ENCODE measurements at regions not wholly inside any gene's neighbourhood (a gene's known extent, or its start where the extent isn't known, plus 50 kb on each side); places are given as distances from the start of the nearest gene placed in this dataset.

- no peak for DNase-seq (ENCODE audit: low read depth, low spot score)
- no peak overlapping the region for H3K4me3 ChIP-seq
- TF ChIP-seq EZH2 (IDR thresholded peaks at IDR 0.05) (no peak), POLR2AphosphoS5 (IDR thresholded peaks at IDR 0.05; ENCODE audit: borderline replicate concordance, low read depth, low read length) (no peak), FOXP2 (optimal IDR thresholded peaks at IDR 0.05; ENCODE audit: control extremely low read depth, extremely low read length, insufficient read depth) (no peak)
- no peaks in the 10 kb centered on the region for H3K36me3 ChIP-seq (ENCODE audit: insufficient read depth, low read length)
- no peak overlapping the region for H3K27ac ChIP-seq
- no peak overlapping the region for H3K9ac ChIP-seq (ENCODE audit: insufficient read length)
- no peaks in the 10 kb centered on the region for H3K9me3 ChIP-seq (ENCODE audit: low read depth, low read length)
Observed at GRCh38 chr2:105570326-105570725, 171.5 kb upstream of the FHL2 start.

- H3K27ac ChIP-seq, result no peak overlapping the region
- DNase-seq (ENCODE audit: low read depth, low spot score), result no peak
- TF ChIP-seq POLR2AphosphoS5 (IDR thresholded peaks at IDR 0.05; ENCODE audit: borderline replicate concordance, low read depth, low read length), result no peak
- TF ChIP-seq FOXP2 (optimal IDR thresholded peaks at IDR 0.05; ENCODE audit: control extremely low read depth, extremely low read length, insufficient read depth), result no peak
- TF ChIP-seq EZH2 (IDR thresholded peaks at IDR 0.05), result no peak
- H3K9ac ChIP-seq (ENCODE audit: insufficient read length), result no peak overlapping the region
- H3K4me3 ChIP-seq, result no peak overlapping the region
- no peaks in the 10 kb centered on the region for H3K9me3 ChIP-seq (ENCODE audit: low read depth, low read length)
- H3K36me3 ChIP-seq (ENCODE audit: insufficient read depth, low read length), result no peaks in the 10 kb centered on the region
Observed at GRCh38 chr2:105569606-105570005, 170.8 kb upstream of the FHL2 start.

- Histone ChIP-seq H3K9me3 (ENCODE audit: low read depth, low read length) (no peaks in the 10 kb centered on the region), H3K9ac (ENCODE audit: insufficient read length) (no peak overlapping the region), H3K4me3 (no peak overlapping the region), H3K27ac (no peak overlapping the region), H3K36me3 (ENCODE audit: insufficient read depth, low read length) (no peaks in the 10 kb centered on the region)
- no peak for DNase-seq (ENCODE audit: low read depth, low spot score)
- TF ChIP-seq POLR2AphosphoS5 (IDR thresholded peaks at IDR 0.05; ENCODE audit: borderline replicate concordance, low read depth, low read length) (no peak), FOXP2 (optimal IDR thresholded peaks at IDR 0.05; ENCODE audit: control extremely low read depth, extremely low read length, insufficient read depth) (no peak), EZH2 (IDR thresholded peaks at IDR 0.05) (no peak)
Observed at GRCh38 chr2:105567996-105568494, 169.2 kb upstream of the FHL2 start.

GRCh38 chr2:105563000-105563719, 164.3 kb upstream of the FHL2 start:
- Histone ChIP-seq H3K36me3 (ENCODE audit: insufficient read depth, low read length) (no peaks in the 10 kb centered on the region), H3K27ac (no peak overlapping the region), H3K9me3 (ENCODE audit: low read depth, low read length) (no peaks in the 10 kb centered on the region), H3K4me3 (no peak overlapping the region), H3K9ac (ENCODE audit: insufficient read length) (no peak overlapping the region)
- TF ChIP-seq POLR2AphosphoS5 (IDR thresholded peaks at IDR 0.05; ENCODE audit: borderline replicate concordance, low read depth, low read length) (no peak), FOXP2 (optimal IDR thresholded peaks at IDR 0.05; ENCODE audit: control extremely low read depth, extremely low read length, insufficient read depth) (no peak), EZH2 (IDR thresholded peaks at IDR 0.05) (no peak)
- DNase-seq (ENCODE audit: low read depth, low spot score), result no peak

- no peaks in the 10 kb centered on the region for H3K36me3 ChIP-seq (ENCODE audit: insufficient read depth, low read length)
- no peak overlapping the region for H3K27ac ChIP-seq
- H3K9ac ChIP-seq (ENCODE audit: insufficient read length), result no peak overlapping the region
- DNase-seq (ENCODE audit: low read depth, low spot score), result no peak
- TF ChIP-seq POLR2AphosphoS5 (IDR thresholded peaks at IDR 0.05; ENCODE audit: borderline replicate concordance, low read depth, low read length) (no peak), EZH2 (IDR thresholded peaks at IDR 0.05) (no peak), FOXP2 (optimal IDR thresholded peaks at IDR 0.05; ENCODE audit: control extremely low read depth, extremely low read length, insufficient read depth) (no peak)
- H3K9me3 ChIP-seq (ENCODE audit: low read depth, low read length), result no peaks in the 10 kb centered on the region
- H3K4me3 ChIP-seq, result no peak overlapping the region
Observed at GRCh38 chr2:105561401-105561800, 162.6 kb upstream of the FHL2 start.

GRCh38 chr2:105560157-105560556, 161.3 kb upstream of the FHL2 start:
- no peaks in the 10 kb centered on the region for H3K9me3 ChIP-seq (ENCODE audit: low read depth, low read length)
- no peak overlapping the region for H3K27ac ChIP-seq
- no peak overlapping the region for H3K4me3 ChIP-seq
- H3K9ac ChIP-seq (ENCODE audit: insufficient read length), result no peak overlapping the region
- TF ChIP-seq FOXP2 (optimal IDR thresholded peaks at IDR 0.05; ENCODE audit: control extremely low read depth, extremely low read length, insufficient read depth) (no peak), EZH2 (IDR thresholded peaks at IDR 0.05) (no peak), POLR2AphosphoS5 (IDR thresholded peaks at IDR 0.05; ENCODE audit: borderline replicate concordance, low read depth, low read length) (no peak)
- no peaks in the 10 kb centered on the region for H3K36me3 ChIP-seq (ENCODE audit: insufficient read depth, low read length)
- DNase-seq (ENCODE audit: low read depth, low spot score), result no peak

- no peaks in the 10 kb centered on the region for H3K36me3 ChIP-seq (ENCODE audit: insufficient read depth, low read length)
- no peak overlapping the region for H3K4me3 ChIP-seq
- H3K27ac ChIP-seq, result no peak overlapping the region
- TF ChIP-seq EZH2 (IDR thresholded peaks at IDR 0.05), result no peak
- no peak for TF ChIP-seq FOXP2 (optimal IDR thresholded peaks at IDR 0.05; ENCODE audit: control extremely low read depth, extremely low read length, insufficient read depth)
- no peak for TF ChIP-seq POLR2AphosphoS5 (IDR thresholded peaks at IDR 0.05; ENCODE audit: borderline replicate concordance, low read depth, low read length)
- no peak overlapping the region for H3K9ac ChIP-seq (ENCODE audit: insufficient read length)
- no peaks in the 10 kb centered on the region for H3K9me3 ChIP-seq (ENCODE audit: low read depth, low read length)
- DNase-seq (ENCODE audit: low read depth, low spot score), result no peak
Observed at GRCh38 chr2:105557021-105557920, 158.4 kb upstream of the FHL2 start.

GRCh38 chr2:105556366-105556765, 157.5 kb upstream of the FHL2 start:
- Histone ChIP-seq H3K27ac (no peak overlapping the region), H3K9me3 (ENCODE audit: low read depth, low read length) (no peaks in the 10 kb centered on the region), H3K36me3 (ENCODE audit: insufficient read depth, low read length) (no peaks in the 10 kb centered on the region), H3K4me3 (no peak overlapping the region), H3K9ac (ENCODE audit: insufficient read length) (no peak overlapping the region)
- DNase-seq (ENCODE audit: low read depth, low spot score), result no peak
- TF ChIP-seq FOXP2 (optimal IDR thresholded peaks at IDR 0.05; ENCODE audit: control extremely low read depth, extremely low read length, insufficient read depth) (no peak), POLR2AphosphoS5 (IDR thresholded peaks at IDR 0.05; ENCODE audit: borderline replicate concordance, low read depth, low read length) (no peak), EZH2 (IDR thresholded peaks at IDR 0.05) (no peak)

All from SK-N-MC (cell line).